Hepatocyte (in vitro differentiated cells): ENCODE measurements at regions not wholly inside any gene's neighbourhood (a gene's known extent, or its start where the extent isn't known, plus 50 kb on each side); places are given as distances from the start of the nearest gene placed in this dataset.

Experiments used
- CTCF ChIP-seq: fragments of 200-600 bp; sonication (generic); IDR thresholded peaks from 2 replicates; pipeline ENCODE4 v1.5.1; 2016; ENCODE audit warnings: antibody characterized with exemption, mild to moderate bottlenecking; ENCODE audit not compliant: poor library complexity
- EZH2 ChIP-seq: fragments of 200-600 bp; sonication (generic); IDR thresholded peaks from 2 replicates; pipeline ENCODE4 v1.6.1; 2016; ENCODE audit warnings: antibody characterized with exemption, mild to moderate bottlenecking, borderline replicate concordance

GRCh38 chr5:20500546-20500945, 512.5 kb upstream of the CDH18 start:
- TF ChIP-seq CTCF = no peak
- no peak for TF ChIP-seq EZH2
